T-helper 2 cell (primary cell): ENCODE measurements at regions not wholly inside any gene's neighbourhood (a gene's known extent, or its start where the extent isn't known, plus 50 kb on each side); places are given as distances from the start of the nearest gene placed in this dataset.
"Not testable (repeated sequence)": the region's sequence is repeated elsewhere in the genome, so short reads cannot be mapped to it uniquely, and the experiment has no call there.

Experiments
- DNase-seq, 5 experiments: peaks; one replicate each; pipeline versions ENCODE4 v3.0.0 to v3.0.0-alpha.2; 2012 to 2022

DNA sequence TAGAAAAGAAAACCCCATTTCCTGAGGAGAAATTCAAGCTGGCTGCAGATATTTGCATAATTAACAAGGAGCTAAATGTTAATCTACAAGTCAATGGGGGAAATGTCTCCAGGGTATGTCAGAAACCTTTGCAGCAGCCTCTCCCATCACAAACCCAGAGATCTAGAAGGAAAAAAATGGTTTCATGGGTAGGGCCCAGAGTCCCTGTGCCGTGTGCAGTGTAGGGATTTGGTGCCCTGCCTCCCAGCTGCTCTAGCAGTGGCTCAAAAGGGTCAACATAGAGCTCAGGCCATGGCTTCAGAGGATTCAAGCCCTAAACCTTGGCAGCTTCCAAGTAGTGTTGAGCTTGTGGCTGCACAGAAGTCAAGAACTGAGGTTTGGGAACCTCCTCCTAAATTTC lies 290.2 kb upstream of the TMEFF2 start:
- no peak for DNase-seq

- no peak for DNase-seq
These were observed 286.3 kb upstream of the TMEFF2 start for GRCh38 chr2:192480984-192481383.

GRCh38 chr2:192473331-192473730 lies 278.6 kb upstream of the TMEFF2 start:
- no peak for DNase-seq

GRCh38 chr2:192471982-192472381 lies 277.2 kb upstream of the TMEFF2 start:
- no peak for DNase-seq

GRCh38 chr2:192469612-192470011 lies 274.9 kb upstream of the TMEFF2 start:
- no peak for DNase-seq

DNA sequence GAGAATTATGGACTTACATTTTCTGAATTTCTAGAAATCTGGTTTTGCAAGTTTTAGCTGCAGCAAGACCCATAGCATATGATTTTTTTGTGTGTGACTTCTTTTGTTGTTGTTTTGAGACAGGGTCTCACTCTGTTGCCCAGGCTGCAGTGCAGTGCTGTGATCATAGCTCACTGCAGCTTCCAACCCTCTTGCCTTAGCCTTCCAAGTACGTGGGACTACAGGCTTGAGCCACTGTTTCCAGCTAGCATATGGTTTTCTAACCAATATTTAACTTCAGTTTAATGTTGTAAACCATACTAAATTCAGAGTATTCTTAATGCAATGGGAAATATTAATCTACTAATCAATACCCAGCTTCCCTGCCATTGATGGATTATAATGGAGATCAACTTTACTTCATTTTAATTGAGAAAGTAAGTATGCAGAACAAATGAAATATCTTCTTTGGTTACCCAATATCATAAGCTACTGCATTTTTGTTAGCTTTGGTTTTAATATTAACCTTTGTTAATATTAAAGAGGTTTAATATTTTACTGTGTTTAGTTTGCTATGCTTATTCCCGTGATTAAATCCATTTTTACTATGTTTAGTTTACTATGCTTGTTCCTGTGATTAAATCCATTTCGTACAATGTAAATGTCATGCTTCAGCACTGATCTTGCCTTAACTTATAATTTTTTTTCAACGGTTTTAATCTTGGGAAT lies 273.4 kb upstream of the TMEFF2 start:
- DNase-seq: no peak

DNA sequence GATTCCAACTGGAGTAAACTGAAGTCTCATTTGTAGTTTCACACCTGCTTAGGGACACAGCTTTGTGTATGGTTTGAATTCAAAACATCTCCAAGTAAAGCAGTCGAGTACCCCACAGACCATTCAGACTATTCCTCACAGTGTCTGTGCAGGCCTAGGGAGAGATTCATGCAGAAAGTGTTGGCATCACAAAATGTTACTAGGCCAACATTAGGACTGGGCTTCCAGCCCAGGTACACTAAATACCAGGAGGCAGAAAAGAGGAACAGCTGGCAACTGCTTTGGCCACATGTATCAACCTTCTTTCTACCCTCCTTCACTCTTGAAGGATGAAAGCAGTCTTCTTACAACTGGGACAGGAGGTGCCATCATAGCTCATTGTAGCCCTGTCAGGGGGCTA lies 270.4 kb upstream of the TMEFF2 start:
- DNase-seq: no peak

DNA sequence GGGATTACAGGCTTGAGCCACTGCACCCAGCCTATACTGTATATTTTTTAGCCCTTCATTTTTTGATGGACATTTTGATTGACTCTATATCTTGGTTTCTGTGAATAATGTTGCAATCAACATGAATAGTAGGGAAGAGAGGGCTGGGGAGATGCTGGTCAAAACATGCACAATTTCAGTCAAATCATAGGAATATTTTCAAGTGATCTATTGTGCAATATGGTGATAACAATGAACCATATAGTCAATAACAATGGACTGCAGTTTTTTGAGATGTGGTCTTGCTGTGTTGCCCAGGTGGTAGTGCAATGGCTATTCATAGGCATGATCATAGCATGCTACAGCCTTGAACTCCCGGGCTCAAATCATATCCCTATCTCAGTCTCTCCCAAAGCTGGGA lies 264.7 kb upstream of the TMEFF2 start:
- DNase-seq: no peak

- no peak for DNase-seq
These were observed 254.1 kb upstream of the TMEFF2 start for GRCh38 chr2:192448881-192449280.

GRCh38 chr2:192444286-192444838 lies 249.6 kb upstream of the TMEFF2 start:
- DNase-seq: no peak

GRCh38 chr2:192443831-192444230 lies 249.1 kb upstream of the TMEFF2 start:
- DNase-seq: no peak

DNA sequence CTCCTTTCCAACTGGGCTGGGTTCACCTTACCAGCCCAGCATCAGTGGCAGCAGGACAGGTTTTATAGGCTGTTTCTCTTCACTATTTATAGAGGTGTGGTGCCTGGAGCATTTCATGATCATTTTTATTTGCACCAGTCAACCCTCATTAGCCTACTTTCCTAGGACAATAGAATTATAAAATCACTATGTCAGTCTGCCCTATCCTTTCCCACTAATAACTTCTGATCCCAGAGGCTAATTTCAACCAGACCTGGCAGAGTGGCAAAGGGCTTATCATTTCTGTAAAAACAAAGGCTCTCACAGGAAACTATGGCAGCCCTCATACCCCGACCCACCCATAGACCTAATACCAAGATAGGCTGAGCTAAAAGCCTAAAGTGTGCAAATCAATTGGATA lies 243.5 kb upstream of the TMEFF2 start:
- DNase-seq: no peak

DNA sequence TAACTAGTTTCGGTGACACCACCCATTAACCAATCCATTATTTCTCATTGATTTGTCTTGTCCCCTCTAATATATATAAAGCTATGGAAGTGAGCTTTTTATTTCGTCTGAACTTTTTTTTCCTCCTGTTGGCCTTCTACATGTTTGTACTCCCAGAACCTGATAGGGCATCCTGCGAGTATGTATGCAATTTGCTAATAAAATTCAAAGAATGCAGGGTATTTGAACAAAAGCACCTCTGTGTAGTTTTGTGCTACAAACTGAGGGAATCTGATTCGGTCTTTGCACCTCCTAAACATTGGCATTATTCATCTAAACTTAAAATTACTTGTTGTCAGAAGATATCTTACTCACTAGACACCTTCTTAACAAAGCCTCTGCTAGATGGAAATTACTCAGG lies 242.9 kb upstream of the TMEFF2 start:
- DNase-seq: no peak

DNA sequence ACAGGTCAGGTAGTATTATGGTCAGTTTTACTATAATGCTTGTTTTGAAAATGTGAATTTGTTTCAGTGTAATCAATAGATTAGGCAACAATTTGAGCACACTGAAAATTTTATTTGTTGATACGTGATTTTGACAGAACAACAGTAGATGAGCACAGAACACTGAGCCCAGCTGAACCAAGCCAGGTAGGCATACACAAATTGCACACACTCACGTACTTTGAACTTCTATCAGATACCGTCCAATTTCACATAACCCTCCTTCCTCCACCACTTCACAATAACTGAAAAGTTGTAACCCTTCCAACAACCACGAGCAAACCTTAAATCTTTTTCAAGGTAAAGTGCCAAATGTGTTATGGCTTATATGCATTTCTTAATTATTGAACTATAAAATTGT lies 229.5 kb upstream of the TMEFF2 start:
- no peak for DNase-seq

DNA sequence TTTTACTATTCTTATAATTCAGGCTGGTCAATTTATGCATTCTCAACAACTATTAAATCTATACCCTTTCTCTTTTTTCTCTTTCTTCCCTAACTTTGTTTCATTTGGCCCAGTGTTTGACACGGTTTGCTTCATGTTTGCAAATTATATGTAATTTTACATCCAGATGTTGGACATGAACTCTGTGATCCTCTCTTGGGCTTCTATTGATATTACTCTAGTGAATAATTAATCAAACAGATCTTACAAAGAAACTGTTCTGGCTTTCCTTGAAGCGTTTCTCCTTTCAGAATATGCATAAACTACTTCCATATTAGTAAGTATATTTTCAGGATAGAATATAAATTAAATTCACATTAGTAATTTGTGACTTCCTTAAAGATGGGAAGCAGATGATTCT lies 225.1 kb upstream of the TMEFF2 start:
- no peak for DNase-seq

DNA sequence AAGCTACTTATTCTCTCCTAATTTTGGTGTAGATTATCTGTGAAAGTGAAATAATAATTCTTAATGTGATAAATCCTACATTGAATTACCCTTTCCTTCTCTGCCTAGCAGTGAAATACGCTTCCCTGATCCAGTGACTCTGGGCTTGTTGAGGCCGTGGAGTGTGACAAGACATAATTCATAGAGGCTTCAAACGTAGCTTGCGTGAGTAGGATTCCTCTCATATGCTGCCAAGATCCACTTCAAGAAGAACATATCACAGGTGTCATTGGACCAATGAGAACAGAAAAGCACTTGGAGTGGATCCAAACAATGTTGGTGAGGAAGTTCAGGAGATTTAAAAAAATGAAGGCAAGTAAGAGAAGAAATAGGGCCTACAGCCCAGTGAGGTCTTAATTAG lies 221.3 kb upstream of the TMEFF2 start:
- no peak for DNase-seq

DNA sequence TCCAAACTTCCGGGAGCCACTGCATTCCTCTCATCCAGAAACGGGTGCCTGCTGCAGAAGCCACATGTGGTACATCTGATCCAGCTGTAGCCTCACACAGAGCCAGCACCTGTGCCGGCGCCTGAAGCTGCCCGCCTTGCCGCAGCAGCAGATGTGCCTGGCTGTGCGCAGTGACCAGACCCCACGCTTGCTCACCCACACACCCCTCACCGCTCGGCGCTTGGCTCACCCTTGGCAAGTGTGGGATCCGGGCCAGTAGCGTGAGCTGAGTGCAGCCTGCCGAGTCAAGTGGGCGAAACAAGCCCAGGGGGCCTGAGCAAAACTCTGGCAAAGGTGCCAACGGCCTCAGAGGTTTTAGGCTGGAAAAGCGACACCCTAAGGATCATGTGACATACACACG lies 220.1 kb upstream of the TMEFF2 start:
- DNase-seq: no peak

DNA sequence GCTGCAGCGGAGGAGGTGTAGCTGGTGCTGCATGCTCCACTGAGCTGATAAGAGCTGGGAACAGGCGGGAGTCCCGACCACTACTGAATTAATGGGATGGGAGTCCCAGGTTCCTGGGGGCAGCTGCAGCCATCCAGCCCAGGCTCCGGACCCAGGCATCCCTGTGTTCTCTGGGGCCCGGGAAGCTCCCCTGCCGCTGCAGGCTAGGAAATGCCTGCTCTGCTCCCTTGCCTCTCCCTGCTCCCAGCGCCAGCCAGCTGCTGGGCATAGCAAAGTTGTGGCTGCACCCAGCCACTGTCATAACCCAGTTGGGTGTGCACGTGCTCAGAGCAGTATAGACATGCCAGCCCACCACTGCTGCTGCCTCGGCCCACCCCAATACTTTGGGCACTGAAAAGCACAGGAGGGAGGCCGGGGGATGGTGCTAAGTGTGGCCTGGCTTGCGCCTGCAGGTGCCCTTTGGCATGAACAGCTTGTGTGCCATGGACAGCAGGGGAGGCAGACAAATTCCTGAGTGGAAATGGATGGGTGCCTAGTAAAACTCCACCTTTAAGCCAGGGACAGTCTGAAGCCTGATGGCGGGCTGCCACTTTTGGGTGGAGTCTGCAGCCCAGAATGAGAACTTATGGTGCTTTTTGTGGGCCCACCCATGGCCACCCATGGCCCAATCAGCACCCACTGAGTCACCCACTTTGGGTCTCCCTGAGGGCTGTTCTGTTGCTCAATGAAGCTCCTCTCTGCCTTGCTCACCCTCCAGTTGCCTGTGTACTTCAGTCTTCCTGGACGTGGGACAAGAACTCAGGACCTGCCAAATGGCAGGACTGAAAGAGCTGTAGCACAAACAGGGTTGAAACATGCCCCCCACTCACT lies 219.3 kb upstream of the TMEFF2 start:
- DNase-seq: no peak

DNA sequence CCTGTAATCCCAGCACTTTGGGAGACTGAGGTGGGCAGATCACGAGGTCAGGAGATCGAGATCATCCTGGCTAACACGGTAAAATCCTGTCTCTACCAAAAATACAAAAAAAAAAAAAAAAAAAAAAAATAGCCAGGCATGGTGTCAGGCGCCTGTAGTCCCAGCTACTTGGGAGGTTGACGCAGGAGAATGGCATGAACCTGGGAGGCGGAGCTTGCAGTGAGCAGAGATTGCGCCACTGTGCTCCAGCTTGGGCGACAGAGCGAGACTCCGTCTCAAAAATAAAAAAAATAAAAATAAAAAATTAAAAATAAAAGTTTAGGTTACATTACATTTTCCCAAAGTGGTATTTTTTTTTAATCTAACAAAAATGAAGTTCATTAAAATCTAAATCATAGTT lies 218.1 kb upstream of the TMEFF2 start:
- DNase-seq: not testable (repeated sequence)

GRCh38 chr2:192412394-192412793 lies 217.7 kb upstream of the TMEFF2 start:
- no peak for DNase-seq

DNA sequence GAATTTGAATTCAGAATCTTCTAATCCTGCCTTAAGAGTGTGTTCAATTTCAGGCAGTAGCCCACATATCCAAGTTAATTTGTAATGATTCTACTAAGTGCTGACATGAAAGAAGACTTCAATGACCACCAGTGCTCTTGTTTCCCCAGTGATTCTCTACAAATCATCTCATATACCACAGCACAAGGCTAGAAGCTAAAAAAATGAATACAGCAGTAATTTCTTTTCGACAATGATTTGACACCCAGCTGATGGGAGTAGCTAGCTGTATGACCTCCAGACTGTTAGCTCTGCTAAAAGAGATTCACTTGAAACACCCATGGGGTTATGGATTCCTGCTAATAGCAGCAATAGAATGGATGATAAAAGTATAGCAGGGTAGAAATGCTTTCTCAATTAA lies 217.0 kb upstream of the TMEFF2 start:
- DNase-seq: no peak

DNA sequence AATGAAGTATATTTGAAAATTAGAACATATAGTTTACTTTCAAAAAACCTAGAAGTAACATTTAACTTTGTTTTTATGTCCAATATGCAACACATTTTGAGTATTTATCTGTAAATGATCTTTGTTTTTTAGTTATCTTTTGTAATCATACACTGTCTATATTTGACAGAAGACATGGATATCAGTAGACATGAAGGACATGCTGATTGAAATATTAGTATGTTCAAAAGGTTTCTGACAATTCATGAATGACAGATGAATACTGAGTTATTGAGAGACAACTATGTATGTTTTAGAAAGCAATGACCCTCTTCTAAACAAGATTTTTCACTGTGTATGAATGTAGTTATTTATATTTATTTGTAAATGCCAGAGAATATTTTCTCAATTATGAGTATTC lies 215.6 kb upstream of the TMEFF2 start:
- no peak for DNase-seq

DNA sequence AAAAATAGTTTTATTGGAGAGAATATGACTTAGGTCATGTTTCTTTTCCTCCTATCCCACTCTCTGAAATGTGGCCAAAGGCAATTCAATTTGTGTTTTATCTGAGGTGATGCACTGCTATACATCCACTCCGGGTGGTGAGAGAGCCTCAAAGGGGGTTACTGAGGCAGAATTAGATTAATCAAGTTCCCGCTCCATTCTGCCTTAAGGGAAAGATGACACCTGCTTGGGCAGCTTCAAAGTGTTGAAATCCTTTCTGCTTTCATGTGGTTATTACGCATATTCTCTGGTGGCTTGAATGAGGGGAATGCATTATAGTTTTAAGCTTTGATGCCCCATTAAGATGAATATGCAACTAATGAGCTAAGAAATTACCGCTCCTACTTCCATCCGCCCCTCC lies 213.0 kb upstream of the TMEFF2 start:
- DNase-seq: no peak

GRCh38 chr2:192398236-192398635 lies 203.5 kb upstream of the TMEFF2 start:
- no peak for DNase-seq
